Breast epithelium (tissue), 4 donors: ENCODE measurements at regions not wholly inside any gene's neighbourhood (a gene's known extent, or its start where the extent isn't known, plus 50 kb on each side); places are given as distances from the start of the nearest gene placed in this dataset.

ENCODE experiments used
- DNase-seq, 2 donors: peaks; one replicate each; pipeline ENCODE4 v3.0.0-alpha.2; 2019; ENCODE audit warnings: low spot score in 2 of 2
- H3K27ac ChIP-seq, 2 donors: fragments of 200-600 bp; sonication (generic) in 1 of 2; one replicate each; pipeline ENCODE4 v1.5.1; 2016 to 2019; ENCODE audit warnings: mild to moderate bottlenecking in 1 of 2
- H3K27me3 ChIP-seq, 2 donors: fragments of 200-600 bp; sonication (generic) in 1 of 2; one replicate each; pipeline versions ENCODE4 v1.5.1 to v1.6.0; 2017 to 2019; ENCODE audit warnings: control low read depth in 1 of 2, mild to moderate bottlenecking in 1 of 2
- H3K36me3 ChIP-seq: fragments of 200-600 bp; one replicate; pipeline ENCODE4 v1.5.1; 2019
- H3K4me1 ChIP-seq, 2 donors: fragments of 200-600 bp; sonication (generic); one replicate each; pipeline ENCODE4 v1.5.1; 2016 to 2019; ENCODE audit warnings: control low read depth in 1 of 2
- H3K4me3 ChIP-seq, 3 donors: fragments of 200-600 bp; sonication (generic); 1 replicate in 2 of 3; 2 replicates in 1 of 3; pipeline ENCODE4 v1.5.1; 2016 to 2019; ENCODE audit warnings: mild to moderate bottlenecking in 3 of 3, moderate library complexity in 2 of 3
- H3K9me3 ChIP-seq, 2 donors: fragments of 200-600 bp; sonication (generic) in 1 of 2; one replicate each; pipeline ENCODE4 v1.5.1; 2016 to 2019; ENCODE audit warnings: control low read depth in 1 of 2
- POLR2A ChIP-seq: fragments of 450-650 bp; IDR thresholded peaks from one replicate; pipeline ENCODE4 v1.6.1; 2016; ENCODE audit warnings: antibody characterized with exemption, mild to moderate bottlenecking, moderate library complexity
- POLR2AphosphoS5 ChIP-seq, 3 donors: sonication (generic); formaldehyde crosslinking; IDR thresholded peaks; one replicate each; pipeline ENCODE4 v1.6.1; 2017; ENCODE audit warnings: antibody characterized with exemption in 3 of 3
- intact Hi-C: fragments of 100-400 bp; cut with DNase I; formaldehyde crosslinking; loops from one replicate; pipeline ENCODE4 v1.15.1; 2023; ENCODE audit warnings: low total_unique reads
- TF ChIP-seq, protein P1 (sequence below), 3 donors: fragments of 450-650 bp; IDR thresholded peaks; one replicate each; pipeline ENCODE4 v1.5.1; 2016 to 2017; ENCODE audit warnings: antibody characterized with exemption in 3 of 3, mild to moderate bottlenecking in 3 of 3, moderate library complexity in 3 of 3

DNA sequence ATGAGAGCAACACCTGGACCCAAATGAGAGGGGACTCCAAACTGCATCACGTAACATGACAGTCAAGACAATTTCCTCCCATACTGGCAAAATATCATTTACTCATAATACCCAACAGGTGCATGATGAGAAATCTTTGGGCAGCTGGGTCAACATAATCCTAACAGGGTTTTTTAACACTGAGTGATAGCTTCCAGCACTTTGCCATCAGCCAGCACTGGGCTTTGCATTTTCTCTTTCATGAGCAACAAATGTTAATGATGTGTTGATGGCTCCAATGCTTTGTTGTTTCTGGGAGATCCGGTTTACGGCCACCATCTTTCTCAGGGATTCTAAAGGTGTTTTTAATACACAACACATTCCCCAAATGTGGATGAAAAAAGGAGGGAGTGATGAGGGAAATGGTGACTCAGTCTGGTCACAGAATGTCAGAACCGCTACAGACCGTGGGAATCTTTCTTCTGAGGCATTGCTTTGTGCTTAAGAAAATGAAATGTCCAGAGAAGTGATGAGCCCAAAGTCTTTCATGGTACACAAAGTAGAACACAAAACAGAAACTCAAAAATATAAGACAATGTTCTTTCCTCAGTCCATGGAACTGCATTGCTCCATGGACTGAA lies 705.7 kb upstream of the IGFBP3 start:
- no peak for TF ChIP-seq POLR2A
- TF ChIP-seq, protein P1, sequence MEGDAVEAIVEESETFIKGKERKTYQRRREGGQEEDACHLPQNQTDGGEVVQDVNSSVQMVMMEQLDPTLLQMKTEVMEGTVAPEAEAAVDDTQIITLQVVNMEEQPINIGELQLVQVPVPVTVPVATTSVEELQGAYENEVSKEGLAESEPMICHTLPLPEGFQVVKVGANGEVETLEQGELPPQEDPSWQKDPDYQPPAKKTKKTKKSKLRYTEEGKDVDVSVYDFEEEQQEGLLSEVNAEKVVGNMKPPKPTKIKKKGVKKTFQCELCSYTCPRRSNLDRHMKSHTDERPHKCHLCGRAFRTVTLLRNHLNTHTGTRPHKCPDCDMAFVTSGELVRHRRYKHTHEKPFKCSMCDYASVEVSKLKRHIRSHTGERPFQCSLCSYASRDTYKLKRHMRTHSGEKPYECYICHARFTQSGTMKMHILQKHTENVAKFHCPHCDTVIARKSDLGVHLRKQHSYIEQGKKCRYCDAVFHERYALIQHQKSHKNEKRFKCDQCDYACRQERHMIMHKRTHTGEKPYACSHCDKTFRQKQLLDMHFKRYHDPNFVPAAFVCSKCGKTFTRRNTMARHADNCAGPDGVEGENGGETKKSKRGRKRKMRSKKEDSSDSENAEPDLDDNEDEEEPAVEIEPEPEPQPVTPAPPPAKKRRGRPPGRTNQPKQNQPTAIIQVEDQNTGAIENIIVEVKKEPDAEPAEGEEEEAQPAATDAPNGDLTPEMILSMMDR (IDR thresholded peaks at IDR 0.05), result no peak
- TF ChIP-seq POLR2AphosphoS5 (IDR thresholded peaks at IDR 0.05), result no peak
- no peak for DNase-seq
- intact Hi-C loops, result no loop called here
- Histone ChIP-seq H3K27ac (no peak overlapping the region), H3K4me3 (no peak overlapping the region), H3K36me3 (no peaks in the 10 kb centered on the region), H3K4me1 (no peaks in the 10 kb centered on the region), H3K27me3 (no peaks in the 10 kb centered on the region), H3K9me3 (no peaks in the 10 kb centered on the region)

DNA sequence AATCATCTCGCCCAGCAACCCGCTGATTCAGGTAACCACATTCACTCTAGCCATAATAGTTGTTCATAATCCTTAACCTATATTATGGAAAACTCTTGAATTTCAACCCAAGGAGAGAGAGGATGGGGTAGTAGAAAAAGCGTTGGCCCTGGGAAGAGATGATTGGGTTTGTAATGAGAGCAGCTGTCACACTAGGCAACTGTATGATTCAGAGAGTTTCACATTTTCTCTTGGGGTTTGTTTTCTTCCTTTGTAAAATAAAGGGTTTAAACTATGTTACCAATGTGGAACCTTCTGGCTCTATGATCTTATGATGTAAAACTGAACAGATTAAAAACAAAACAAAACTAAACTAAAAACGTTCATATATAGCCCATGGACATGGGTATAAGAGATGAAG lies 705.2 kb upstream of the IGFBP3 start:
- Histone ChIP-seq H3K4me3 (no peak overlapping the region), H3K4me1 (no peaks in the 10 kb centered on the region), H3K36me3 (no peaks in the 10 kb centered on the region), H3K9me3 (no peaks in the 10 kb centered on the region), H3K27ac (no peak overlapping the region), H3K27me3 (no peaks in the 10 kb centered on the region)
- intact Hi-C loops, result no loop called here
- no peak for DNase-seq
- TF ChIP-seq POLR2A, result no peak
- TF ChIP-seq, protein P1 (IDR thresholded peaks at IDR 0.05), result no peak
- no peak for TF ChIP-seq POLR2AphosphoS5 (IDR thresholded peaks at IDR 0.05)

DNA sequence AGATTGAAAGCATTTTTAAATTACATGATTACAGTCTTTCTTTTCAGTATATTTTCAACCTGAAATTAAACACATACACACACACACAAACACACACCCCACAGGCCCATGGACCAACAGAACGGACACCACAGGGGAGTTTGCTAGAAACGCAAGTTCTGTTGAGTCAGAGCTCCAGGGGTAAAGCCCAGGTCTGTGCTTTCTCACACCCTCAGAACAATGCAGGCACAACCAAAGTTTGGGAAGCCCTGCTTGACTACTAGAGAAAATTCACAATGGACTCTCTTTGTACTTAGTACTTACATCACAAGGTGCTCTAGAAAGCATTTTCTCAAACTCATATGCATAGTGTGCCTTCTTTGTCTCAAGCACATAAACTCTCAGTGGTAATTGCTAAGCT lies 704.0 kb upstream of the IGFBP3 start:
- Histone ChIP-seq H3K9me3 (no peaks in the 10 kb centered on the region), H3K4me1 (no peaks in the 10 kb centered on the region), H3K36me3 (no peaks in the 10 kb centered on the region), H3K4me3 (no peak overlapping the region), H3K27me3 (no peaks in the 10 kb centered on the region), H3K27ac (no peak overlapping the region)
- DNase-seq, result no peak
- TF ChIP-seq, protein P1 (IDR thresholded peaks at IDR 0.05), result no peak
- no peak for TF ChIP-seq POLR2A
- intact Hi-C loops, result no loop called here

DNA sequence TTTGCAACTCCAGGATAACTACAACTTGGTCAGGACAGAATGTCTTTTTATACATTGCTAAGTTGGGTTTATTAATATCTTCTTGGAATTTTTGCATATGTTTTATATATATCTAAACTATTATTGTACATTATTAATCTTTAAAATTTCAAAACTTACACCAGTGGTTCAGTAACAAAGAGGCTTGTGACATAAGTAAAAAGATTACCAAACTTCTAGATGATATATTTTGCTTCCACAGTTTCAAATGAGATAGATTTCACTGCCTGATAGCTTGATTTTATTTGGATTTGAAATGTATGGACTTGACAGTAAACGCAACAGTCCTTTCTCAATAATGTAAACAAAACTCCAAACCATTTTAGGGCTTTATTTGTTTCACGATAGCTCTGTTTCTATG lies 701.2 kb upstream of the IGFBP3 start:
- intact Hi-C loops, result no loop called here
- TF ChIP-seq, protein P1 (IDR thresholded peaks at IDR 0.05), result no peak
- no peak for TF ChIP-seq POLR2A
- TF ChIP-seq POLR2AphosphoS5 (IDR thresholded peaks at IDR 0.05), result no peak
- H3K27ac ChIP-seq, result no peak overlapping the region

DNA sequence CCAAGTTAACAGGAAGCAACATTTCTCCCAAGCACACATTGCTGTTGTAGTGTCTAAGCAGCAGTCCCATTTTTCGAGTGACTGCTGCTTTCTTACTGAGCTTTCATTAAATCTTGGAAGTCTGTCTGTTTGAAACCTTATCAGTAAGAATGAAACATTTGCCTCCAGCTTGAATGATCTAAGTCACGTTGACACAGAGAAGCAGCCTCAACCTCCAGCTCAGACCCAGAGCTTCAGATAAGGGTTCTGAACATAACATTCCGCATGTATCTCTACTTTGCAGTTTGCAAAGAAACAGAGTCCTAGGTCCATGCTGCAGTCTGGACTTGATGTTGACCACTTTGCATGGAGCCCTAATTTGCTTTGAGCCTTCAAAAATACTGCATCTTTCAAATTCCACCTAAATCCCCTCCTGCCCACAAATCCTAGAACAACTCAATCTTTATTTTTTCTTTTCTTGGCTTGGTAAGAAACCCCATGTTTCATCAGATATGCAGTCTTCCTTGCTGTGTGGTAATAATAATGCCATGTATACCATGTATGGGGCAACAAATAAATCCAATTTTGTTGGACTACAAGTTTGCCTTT lies 698.7 kb upstream of the IGFBP3 start:
- Histone ChIP-seq H3K27me3 (no peaks in the 10 kb centered on the region), H3K4me1 (no peaks in the 10 kb centered on the region), H3K4me3 (no peak overlapping the region), H3K9me3 (no peaks in the 10 kb centered on the region), H3K27ac (no peak overlapping the region), H3K36me3 (no peaks in the 10 kb centered on the region)
- TF ChIP-seq, protein P1 (IDR thresholded peaks at IDR 0.05), result no peak
- TF ChIP-seq POLR2AphosphoS5 (IDR thresholded peaks at IDR 0.05) (no peak), POLR2A (no peak)
- intact Hi-C loops, result no loop called here
- no peak for DNase-seq

More for the DNA sequence above, 701.2 kb upstream of the IGFBP3 start:
- Histone ChIP-seq H3K9me3 (no peaks in the 10 kb centered on the region), H3K36me3 (no peaks in the 10 kb centered on the region), H3K4me3 (no peak overlapping the region), H3K27me3 (no peaks in the 10 kb centered on the region), H3K4me1 (no peaks in the 10 kb centered on the region)
- DNase-seq, result no peak
